H9 (cell line): ENCODE measurements at regions not wholly inside any gene's neighbourhood (a gene's known extent, or its start where the extent isn't known, plus 50 kb on each side); places are given as distances from the start of the nearest gene placed in this dataset.

ENCODE experiments used
- DNase-seq: peaks from one replicate; pipeline ENCODE4 v3.0.0-alpha.2; 2017
- H2AFZ ChIP-seq: one replicate; pipeline ENCODE4 v1.6.1; 2013; ENCODE audit warnings: mild to moderate bottlenecking, low read length, control low read depth, moderate library complexity
- H2AK5ac ChIP-seq: 2 replicates; pipeline ENCODE4 v1.6.1; 2013; ENCODE audit warnings: low read length, control low read depth, mixed read lengths; ENCODE audit not compliant: insufficient read length
- H2BK120ac ChIP-seq: one replicate; pipeline ENCODE4 v1.6.1; 2013; ENCODE audit warnings: low read depth, mild to moderate bottlenecking, low read length, control low read depth, inconsistent platforms; ENCODE audit not compliant: poor library complexity, severe bottlenecking
- H2BK12ac ChIP-seq: 2 replicates; pipeline ENCODE4 v1.6.1; 2013; ENCODE audit warnings: low read length, control low read depth, mixed read lengths, low read depth; ENCODE audit not compliant: insufficient read length
- H2BK15ac ChIP-seq: 2 replicates; pipeline ENCODE4 v1.6.1; 2013; ENCODE audit warnings: low read depth, low read length, control low read depth
- H2BK20ac ChIP-seq: one replicate; pipeline ENCODE4 v1.6.1; 2013; ENCODE audit warnings: low read depth, mild to moderate bottlenecking, low read length, control low read depth, inconsistent platforms; ENCODE audit not compliant: poor library complexity, severe bottlenecking
- H2BK5ac ChIP-seq: 2 replicates; pipeline ENCODE4 v1.6.1; 2013; ENCODE audit warnings: low read length, control low read depth, mixed read lengths; ENCODE audit not compliant: insufficient read length
- H3K14ac ChIP-seq: 2 replicates; pipeline ENCODE4 v1.6.1; 2013; ENCODE audit warnings: low read length, control low read depth; ENCODE audit not compliant: insufficient read depth
- H3K18ac ChIP-seq: 2 replicates; pipeline ENCODE4 v1.6.1; 2013; ENCODE audit warnings: low read depth, mild to moderate bottlenecking, mixed read lengths, low read length, control low read depth; ENCODE audit not compliant: insufficient read length
- H3K23ac ChIP-seq: 2 replicates; pipeline ENCODE4 v1.6.1; 2013; ENCODE audit warnings: low read length, control low read depth, mixed read lengths, low read depth; ENCODE audit not compliant: insufficient read length
- H3K23me2 ChIP-seq: 2 replicates; pipeline ENCODE4 v1.6.1; 2013; ENCODE audit warnings: low read depth, mild to moderate bottlenecking, mixed read lengths, low read length, control low read depth; ENCODE audit not compliant: insufficient read length, poor library complexity, severe bottlenecking
- H3K27ac ChIP-seq: 2 replicates; pipeline ENCODE4 v1.5.1; 2013; ENCODE audit warnings: low read length, control low read depth, mixed read lengths, low read depth; ENCODE audit not compliant: insufficient read length
- H3K27me3 ChIP-seq: 2 replicates; pipeline ENCODE4 v1.6.1; 2013; ENCODE audit warnings: low read length, control low read depth, inconsistent platforms; ENCODE audit not compliant: insufficient read depth
- H3K4ac ChIP-seq: 2 replicates; pipeline ENCODE4 v1.6.1; 2013; ENCODE audit warnings: low read depth, mild to moderate bottlenecking, control low read depth, inconsistent platforms, low read length, moderate library complexity
- H3K4me1 ChIP-seq: 2 replicates; pipeline ENCODE4 v1.6.1; 2013; ENCODE audit warnings: low read length, control low read depth, inconsistent platforms; ENCODE audit not compliant: insufficient read depth
- H3K4me2 ChIP-seq: 2 replicates; pipeline ENCODE4 v1.6.1; 2013; ENCODE audit warnings: low read length, control low read depth, mixed read lengths; ENCODE audit not compliant: insufficient read length, insufficient read depth
- H3K56ac ChIP-seq: 2 replicates; pipeline ENCODE4 v1.6.1; 2013; ENCODE audit warnings: low read depth, mild to moderate bottlenecking, mixed read lengths, low read length, control low read depth; ENCODE audit not compliant: insufficient read length
- H3K79me1 ChIP-seq: 2 replicates; pipeline ENCODE4 v1.6.1; 2013; ENCODE audit warnings: low read depth, mild to moderate bottlenecking, moderate library complexity, low read length, control low read depth, inconsistent platforms; ENCODE audit not compliant: insufficient read depth, poor library complexity, severe bottlenecking
- H3K79me2 ChIP-seq: 2 replicates; pipeline ENCODE4 v1.6.1; 2013; ENCODE audit warnings: low read length, control low read depth, inconsistent platforms; ENCODE audit not compliant: insufficient read depth
- H3K9ac ChIP-seq: 2 replicates; pipeline ENCODE4 v1.6.1; 2013; ENCODE audit warnings: low read length, control low read depth, mixed read lengths; ENCODE audit not compliant: insufficient read length; ENCODE audit errors: extremely low read depth
- H3K9me3 ChIP-seq: one replicate; pipeline ENCODE4 v1.6.1; 2013; ENCODE audit warnings: low read depth, low read length, inconsistent platforms; ENCODE audit not compliant: control insufficient read depth
- H3T11ph ChIP-seq: one replicate; pipeline ENCODE4 v1.6.1; 2013; ENCODE audit warnings: mild to moderate bottlenecking, low read length, control low read depth, inconsistent platforms
- H4K20me1 ChIP-seq: one replicate; pipeline ENCODE4 v1.6.1; 2013; ENCODE audit not compliant: control insufficient read depth, insufficient read length, insufficient read depth
- H4K5ac ChIP-seq: 2 replicates; pipeline ENCODE4 v1.6.1; 2013; ENCODE audit warnings: low read depth, mild to moderate bottlenecking, mixed read lengths, low read length, control low read depth; ENCODE audit not compliant: insufficient read length
- H4K8ac ChIP-seq: replicated peaks from 2 replicates; pipeline ENCODE4 v1.6.1; 2013; ENCODE audit warnings: low read length, control low read depth, mixed read lengths, low read depth; ENCODE audit not compliant: insufficient read length
- H4K91ac ChIP-seq: 2 replicates; pipeline ENCODE4 v1.6.1; 2013; ENCODE audit warnings: low read depth, mild to moderate bottlenecking, moderate library complexity, mixed read lengths, low read length, control low read depth; ENCODE audit not compliant: insufficient read length
- H3K27ac Mint-ChIP-seq, 3 experiments: 2 replicates in 2 of 3; 3 replicates in 1 of 3; pipeline ENCODE4 v1.8.0; 2020 to 2021; ENCODE audit warnings: mixed read lengths in 3 of 3, mild to moderate bottlenecking in 1 of 3, moderate library complexity in 1 of 3
- H3K27me3 Mint-ChIP-seq: 2 replicates; pipeline ENCODE4 v1.8.0; 2021; ENCODE audit warnings: low read depth, mild to moderate bottlenecking, moderate library complexity, mixed read lengths
- H3K36me3 Mint-ChIP-seq, 3 experiments: 2 replicates in 2 of 3; 3 replicates in 1 of 3; pipeline ENCODE4 v1.8.0; 2020 to 2021; ENCODE audit warnings: low read depth in 3 of 3, mixed read lengths in 3 of 3; ENCODE audit not compliant: insufficient read depth in 1 of 3
- H3K4me1 Mint-ChIP-seq, 2 experiments: 2 replicates each; pipeline ENCODE4 v1.8.0; 2020; ENCODE audit warnings: mixed read lengths in 2 of 2
- H3K4me3 Mint-ChIP-seq, 2 experiments: 2 replicates in 1 of 2; 3 replicates in 1 of 2; pipeline ENCODE4 v1.8.0; 2020 to 2021; ENCODE audit warnings: mild to moderate bottlenecking in 2 of 2, mixed read lengths in 2 of 2, moderate library complexity in 1 of 2
- H3K9me3 Mint-ChIP-seq, 2 experiments: 2 replicates in 1 of 2; 3 replicates in 1 of 2; pipeline ENCODE4 v1.8.0; 2020; ENCODE audit warnings: mild to moderate bottlenecking in 2 of 2, mixed read lengths in 2 of 2, moderate library complexity in 1 of 2
- CTCF ChIP-seq: fragments of 200-600 bp; sonication (generic); conservative IDR thresholded peaks from 3 replicates; pipeline ENCODE4 v1.8.0; 2021; ENCODE audit warnings: antibody characterized with exemption, mild to moderate bottlenecking
- whole genome bisulfite sequencing: extraction: QIAGEN DNeasy Blood & Tissue Kit; methylation state at CpG from one replicate; pipeline ENCODE4 v1.1.7; 2013; ENCODE audit warnings: missing lambda C conversion rate, low lambda C conversion rate, mixed read lengths; ENCODE audit not compliant: insufficient read length; ENCODE audit errors: extremely low coverage; 5-methylcytosine and 5-hydroxymethylcytosine counted together

GRCh38 chr5:125713109-125713805, 710.0 kb upstream of the GRAMD2B start:
- no peaks in the 10 kb centered on the region for H3K27me3 Mint-ChIP-seq
- no peak for TF ChIP-seq CTCF

More at GRCh38 chr5:125713109-125713805, 710.0 kb upstream of the GRAMD2B start:
- H3K18ac ChIP-seq: no peak overlapping the region
- H2BK12ac ChIP-seq: no peak overlapping the region
- H2BK15ac ChIP-seq: no peak overlapping the region
- no peak overlapping the region for H2BK20ac ChIP-seq
- Mint-ChIP-seq H3K36me3 (no peaks in the 10 kb centered on the region), H3K27ac (no peak overlapping the region), H3K9me3 (no peaks in the 10 kb centered on the region), H3K4me3 (no peak overlapping the region), H3K4me1 (peaks cover 6% of the 10 kb centered on the region in 2 experiments; a peak in 2 of 4 replicates)
- no peak overlapping the region for H3K9ac ChIP-seq
- no peak overlapping the region for H3K23ac ChIP-seq
- no peaks in the 10 kb centered on the region for H3K9me3 ChIP-seq
- H4K20me1 ChIP-seq: no peaks in the 10 kb centered on the region
- no peak overlapping the region for H3K4ac ChIP-seq
- H3K56ac ChIP-seq: no peak overlapping the region
- no peak overlapping the region for H2AK5ac ChIP-seq
- no peaks in the 10 kb centered on the region for H3K4me1 ChIP-seq
- no peak overlapping the region for H4K8ac ChIP-seq
- no peak overlapping the region for H4K91ac ChIP-seq
- DNase-seq: no peak
- no peak overlapping the region for H3K14ac ChIP-seq
- no peak overlapping the region for H2AFZ ChIP-seq
- H3K23me2 ChIP-seq: no peaks in the 10 kb centered on the region
- H3K27me3 ChIP-seq: no peaks in the 10 kb centered on the region
- no peaks in the 10 kb centered on the region for H3K79me1 ChIP-seq
- no peak overlapping the region for H2BK5ac ChIP-seq
- no peaks in the 10 kb centered on the region for H3K79me2 ChIP-seq
- no peak overlapping the region for H3T11ph ChIP-seq
- whole genome bisulfite sequencing: no CpG with 5 or more reads among the region's 8 CpGs
- no peak overlapping the region for H4K5ac ChIP-seq
- H3K27ac ChIP-seq: no peak overlapping the region
- no peak overlapping the region for H3K4me2 ChIP-seq
- H2BK120ac ChIP-seq: no peak overlapping the region
